GM08714 (cell line): ENCODE measurements at regions not wholly inside any gene's neighbourhood (a gene's known extent, or its start where the extent isn't known, plus 50 kb on each side); places are given as distances from the start of the nearest gene placed in this dataset.

Source experiments
- H3K4me3 ChIP-seq: fragments of 200-500 bp; sonication (Bioruptor generic); 2 replicates; pipeline ENCODE4 v1.5.1; 2014; ENCODE audit warnings: mild to moderate bottlenecking, low read length, inconsistent platforms
- ZNF274 ChIP-seq: IDR thresholded peaks from 2 replicates; pipeline ENCODE4 v1.6.1; 2012; ENCODE audit warnings: mild to moderate bottlenecking, low read depth, low read length

GRCh38 chr11:19326499-19326898 lies 85.8 kb upstream of the E2F8 start:
- H3K4me3 ChIP-seq: no peak overlapping the region
- TF ChIP-seq ZNF274: no peak

DNA sequence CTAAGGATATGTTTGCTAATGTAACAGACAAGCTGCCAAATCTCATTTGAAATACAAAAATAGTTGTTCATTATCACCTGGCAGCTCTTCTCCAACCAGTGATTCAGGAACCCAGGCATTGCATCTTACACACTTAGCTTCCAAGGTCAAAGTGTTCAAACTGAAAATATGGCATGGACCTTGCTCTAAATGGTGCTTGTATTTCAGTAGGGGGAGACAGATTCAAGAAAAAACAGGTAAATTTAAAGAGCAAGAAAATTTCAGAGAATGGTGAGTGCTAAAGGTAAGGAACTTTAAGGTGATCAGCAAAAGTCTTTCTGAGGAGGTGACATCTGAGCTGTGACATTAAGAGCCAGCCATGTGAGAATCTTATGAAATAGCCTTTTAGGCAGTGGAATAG lies 82.8 kb upstream of the E2F8 start:
- no peak for TF ChIP-seq ZNF274
- no peak overlapping the region for H3K4me3 ChIP-seq

GRCh38 chr11:19321351-19321750 lies 80.6 kb upstream of the E2F8 start:
- no peak for TF ChIP-seq ZNF274
- H3K4me3 ChIP-seq: no peak overlapping the region

- TF ChIP-seq ZNF274: no peak
Measured at GRCh38 chr11:19320827-19321226, 80.1 kb upstream of the E2F8 start.

GRCh38 chr11:19316434-19316833 lies 75.7 kb upstream of the E2F8 start:
- H3K4me3 ChIP-seq: no peak overlapping the region
- no peak for TF ChIP-seq ZNF274

More at GRCh38 chr11:19320827-19321226, 80.1 kb upstream of the E2F8 start:
- H3K4me3 ChIP-seq: no peak overlapping the region

DNA sequence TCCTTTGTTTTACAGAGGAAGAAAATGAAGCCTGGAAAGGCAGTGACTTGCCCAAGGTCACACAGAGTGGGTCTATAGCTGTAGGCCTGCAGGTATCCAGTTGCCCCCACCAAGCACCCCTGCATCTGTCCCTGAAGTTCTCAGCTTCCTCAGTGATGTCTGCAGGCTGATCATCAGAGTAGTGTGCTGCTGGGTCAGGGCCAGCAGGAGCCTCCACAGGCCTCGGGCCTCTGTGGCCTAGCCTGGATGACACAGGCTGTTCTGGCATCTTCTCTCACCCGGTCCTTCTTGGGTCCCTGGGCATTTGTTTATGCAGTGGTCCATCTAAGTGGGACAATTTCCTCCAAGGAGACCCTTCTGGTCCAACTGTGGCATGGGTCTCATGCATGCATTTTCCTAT lies 74.8 kb upstream of the E2F8 start:
- no peak overlapping the region for H3K4me3 ChIP-seq
- TF ChIP-seq ZNF274: no peak

DNA sequence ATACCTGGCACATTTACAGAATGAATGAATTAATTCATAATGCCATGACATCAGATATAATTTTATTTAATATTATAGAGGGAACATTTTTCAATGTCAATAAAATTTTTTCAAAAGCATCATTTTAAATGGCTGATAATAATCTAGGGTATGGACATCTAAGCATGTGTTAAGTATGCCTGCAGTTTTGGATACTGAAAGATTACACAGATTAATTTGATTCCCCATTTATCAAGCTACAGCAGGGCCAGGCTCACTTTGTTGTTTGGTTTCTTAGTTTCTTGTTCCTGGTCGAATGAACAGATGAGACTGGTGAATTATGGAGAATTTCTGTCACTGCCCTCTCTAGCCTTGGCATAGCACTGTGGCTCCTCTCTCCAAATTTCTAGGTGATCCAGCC lies 72.4 kb upstream of the E2F8 start:
- no peak for TF ChIP-seq ZNF274
- H3K4me3 ChIP-seq: no peak overlapping the region

DNA sequence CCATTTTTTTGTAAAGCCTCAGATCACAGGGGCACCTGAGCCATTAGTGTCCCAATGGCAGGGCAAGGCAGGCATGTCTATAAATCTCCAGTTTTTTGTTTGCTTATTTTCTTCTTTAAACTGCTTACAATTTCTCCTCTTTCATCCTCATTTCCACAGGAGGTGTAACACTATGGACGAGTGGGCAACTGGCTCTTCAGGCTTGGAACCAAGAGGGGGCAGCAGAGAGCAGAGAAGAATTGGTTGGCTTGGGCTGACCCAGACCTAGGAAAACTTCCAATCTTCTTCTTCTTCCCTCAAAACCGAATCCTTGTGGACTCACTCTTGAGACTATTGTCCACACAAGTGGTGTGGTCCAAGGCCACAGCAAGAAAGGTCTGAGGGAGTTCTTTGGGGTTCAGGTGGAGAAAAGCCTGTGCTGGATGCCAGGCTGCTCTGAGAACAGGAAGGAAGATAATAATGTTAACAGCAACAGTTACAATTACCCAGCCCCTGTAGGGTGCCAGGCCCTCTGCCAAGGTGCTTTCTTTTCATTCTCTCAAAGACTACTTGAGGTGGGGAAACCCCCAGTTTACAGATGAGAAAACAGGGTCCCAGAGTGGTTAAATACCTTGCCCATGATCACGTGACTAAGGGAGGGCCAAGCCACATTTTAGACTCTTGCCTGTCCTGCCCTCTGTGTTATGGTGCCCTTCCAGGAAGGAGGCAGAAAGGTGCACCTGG lies 70.7 kb upstream of the E2F8 start:
- H3K4me3 ChIP-seq: no peak overlapping the region
- no peak for TF ChIP-seq ZNF274

DNA sequence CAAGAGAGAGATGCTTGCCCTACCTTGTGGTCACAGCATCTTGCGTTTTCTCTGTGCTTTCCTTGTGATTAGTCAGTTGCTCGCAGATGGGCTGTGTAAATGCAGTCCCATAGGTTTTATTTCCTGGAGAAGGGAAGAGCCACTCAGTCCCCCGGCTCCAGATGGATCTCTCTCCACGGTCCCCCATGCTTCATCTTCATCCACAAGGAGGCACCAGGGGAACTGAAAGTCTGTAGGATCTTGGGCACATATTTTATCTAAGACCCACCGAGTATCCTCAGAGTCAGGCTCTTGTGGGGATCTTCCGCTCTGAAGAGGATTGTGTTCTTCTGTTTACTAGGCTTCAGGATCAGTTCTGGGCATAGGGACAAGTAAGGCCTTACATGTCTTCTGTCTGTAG lies 66.8 kb upstream of the E2F8 start:
- no peak overlapping the region for H3K4me3 ChIP-seq
- TF ChIP-seq ZNF274: no peak

- H3K4me3 ChIP-seq: no peak overlapping the region
- no peak for TF ChIP-seq ZNF274
Measured at GRCh38 chr11:19306179-19306944, 65.6 kb upstream of the E2F8 start.

GRCh38 chr11:19301361-19301760 lies 60.6 kb upstream of the E2F8 start:
- no peak for TF ChIP-seq ZNF274

DNA sequence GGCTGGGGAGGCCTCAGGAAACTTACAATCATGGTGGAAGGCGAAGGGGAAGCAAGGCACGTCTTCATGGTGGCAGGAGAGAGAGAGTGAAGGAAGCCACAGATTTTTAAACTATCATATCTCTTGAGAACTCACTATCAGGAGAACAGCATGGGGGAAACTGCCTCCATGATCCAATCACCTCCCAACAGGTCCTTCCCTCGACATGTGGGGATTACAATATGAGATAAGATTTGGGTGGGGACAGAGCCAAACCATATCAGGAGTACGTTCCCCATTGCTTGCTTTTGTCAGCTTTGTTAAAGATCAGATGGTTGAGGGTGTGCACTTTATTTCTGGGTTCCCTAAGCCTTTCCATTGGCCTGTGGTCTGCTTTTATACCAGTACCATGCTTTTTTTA lies 53.7 kb upstream of the E2F8 start:
- no peak for TF ChIP-seq ZNF274
- H3K4me3 ChIP-seq: no peak overlapping the region

More at GRCh38 chr11:19301361-19301760, 60.6 kb upstream of the E2F8 start:
- no peak overlapping the region for H3K4me3 ChIP-seq

GRCh38 chr11:19291064-19291463 lies 50.3 kb upstream of the E2F8 start:
- no peak for TF ChIP-seq ZNF274
- no peak overlapping the region for H3K4me3 ChIP-seq
